ENCODE measurements at regions not wholly inside any gene's neighbourhood (a gene's known extent, or its start where the extent isn't known, plus 50 kb on each side); places are given as distances from the start of the nearest gene placed in this dataset.

- no peak for TF ChIP-seq CTCF (IDR thresholded peaks at IDR 0.05)
- TF ChIP-seq EZH2phosphoT487 (IDR thresholded peaks at IDR 0.05), result no peak
- no peak for TF ChIP-seq EZH2 (IDR thresholded peaks at IDR 0.05)
- Histone ChIP-seq H3K9me3 (ENCODE audit: low read depth) (no peaks in the 10 kb centered on the region), H3K36me3 (no peaks in the 10 kb centered on the region), H2AFZ (replicated peaks) (no peak overlapping the region), H3K4me3 (no peak overlapping the region), H4K20me1 (ENCODE audit: low read depth) (no peaks in the 10 kb centered on the region), H3K27ac (no peak overlapping the region), H3K9ac (no peak overlapping the region), H3K27me3 (no peaks in the 10 kb centered on the region), H3F3A (ENCODE audit: low read depth) (no peaks in the 10 kb centered on the region), H3K4me1 (peaks cover 6% of the 10 kb centered on the region), H3K79me2 (ENCODE audit: low read depth) (no peaks in the 10 kb centered on the region), H3K4me2 (no peak overlapping the region)
- no peak overlapping the region for H3K4me3 Mint-ChIP-seq
- no peaks in the 10 kb centered on the region for H3K27me3 Mint-ChIP-seq (ENCODE audit: insufficient read depth, low read depth)
- DNase-seq (ENCODE audit: low spot score), result no peak
- H3K27ac Mint-ChIP-seq, result no peak overlapping the region
- H3K9me3 Mint-ChIP-seq, result no peaks in the 10 kb centered on the region
- H3K36me3 Mint-ChIP-seq, result no peaks in the 10 kb centered on the region
- H3K4me1 Mint-ChIP-seq, result peaks cover 9% of the 10 kb centered on the region
Measured at GRCh38 chr1:57729181-57729580, 305.3 kb upstream of the DAB1 start.

GRCh38 chr1:57727121-57727520 lies 303.3 kb upstream of the DAB1 start:
- H3K4me2 ChIP-seq, result no peak overlapping the region
- peaks cover 14% of the 10 kb centered on the region for H3K4me1 Mint-ChIP-seq
- H2AFZ ChIP-seq (replicated peaks), result no peak overlapping the region
- H4K20me1 ChIP-seq (ENCODE audit: low read depth), result no peaks in the 10 kb centered on the region
- no peaks in the 10 kb centered on the region for H3K36me3 Mint-ChIP-seq
- no peaks in the 10 kb centered on the region for H3K79me2 ChIP-seq (ENCODE audit: low read depth)
- no peak overlapping the region for H3K4me3 Mint-ChIP-seq
- DNase-seq (ENCODE audit: low spot score), result no peak
- H3K4me1 ChIP-seq, result peaks cover 15% of the 10 kb centered on the region
- no peak overlapping the region for H3K4me3 ChIP-seq
- H3K27me3 Mint-ChIP-seq (ENCODE audit: insufficient read depth, low read depth), result no peaks in the 10 kb centered on the region
- H3F3A ChIP-seq (ENCODE audit: low read depth), result no peaks in the 10 kb centered on the region
- H3K9ac ChIP-seq, result no peak overlapping the region
- no peaks in the 10 kb centered on the region for H3K9me3 ChIP-seq (ENCODE audit: low read depth)
- H3K36me3 ChIP-seq, result no peaks in the 10 kb centered on the region
- H3K9me3 Mint-ChIP-seq, result no peaks in the 10 kb centered on the region
- no peak overlapping the region for H3K27ac Mint-ChIP-seq
- TF ChIP-seq CTCF (IDR thresholded peaks at IDR 0.05) (no peak), EZH2phosphoT487 (IDR thresholded peaks at IDR 0.05) (no peak), EZH2 (IDR thresholded peaks at IDR 0.05) (no peak)
- H3K27ac ChIP-seq, result no peak overlapping the region
- no peaks in the 10 kb centered on the region for H3K27me3 ChIP-seq

DNA sequence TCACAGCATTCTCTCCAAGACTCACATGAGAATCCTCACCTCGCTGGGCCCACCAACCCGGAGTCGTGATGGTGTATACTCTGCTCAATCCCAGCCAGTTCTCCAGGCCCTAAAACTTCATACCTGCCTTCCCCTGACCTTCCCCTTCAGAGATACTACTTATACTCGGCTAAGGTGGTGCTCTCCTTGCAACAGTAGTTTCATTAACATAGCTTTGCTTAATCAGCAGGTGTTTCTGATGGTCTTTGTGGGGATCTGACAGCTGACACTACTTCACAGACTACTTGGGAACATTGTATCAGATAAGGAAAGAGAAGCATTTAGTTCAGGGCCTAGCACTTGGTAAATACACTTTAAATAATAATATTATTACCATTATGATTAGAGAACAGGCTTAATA lies 301.5 kb upstream of the DAB1 start:
- Histone ChIP-seq H3K27me3 (no peaks in the 10 kb centered on the region), H3K79me2 (ENCODE audit: low read depth) (no peaks in the 10 kb centered on the region), H3K4me1 (peaks cover 15% of the 10 kb centered on the region), H3K9me3 (ENCODE audit: low read depth) (no peaks in the 10 kb centered on the region), H4K20me1 (ENCODE audit: low read depth) (no peaks in the 10 kb centered on the region), H3K4me3 (no peak overlapping the region), H3F3A (ENCODE audit: low read depth) (no peaks in the 10 kb centered on the region), H3K27ac (no peak overlapping the region), H3K4me2 (no peak overlapping the region), H2AFZ (replicated peaks) (no peak overlapping the region), H3K36me3 (no peaks in the 10 kb centered on the region), H3K9ac (no peak overlapping the region)
- TF ChIP-seq CTCF (IDR thresholded peaks at IDR 0.05) (no peak), EZH2phosphoT487 (IDR thresholded peaks at IDR 0.05) (no peak), EZH2 (IDR thresholded peaks at IDR 0.05) (no peak)
- Mint-ChIP-seq H3K27me3 (ENCODE audit: insufficient read depth, low read depth) (no peaks in the 10 kb centered on the region), H3K9me3 (no peaks in the 10 kb centered on the region), H3K27ac (no peak overlapping the region), H3K4me3 (no peak overlapping the region), H3K36me3 (no peaks in the 10 kb centered on the region), H3K4me1 (peaks cover 14% of the 10 kb centered on the region)
- no peak for DNase-seq (ENCODE audit: low spot score)

Measured in neural progenitor cell (in vitro differentiated cells).